GM12878 (cell line): ENCODE measurements at regions not wholly inside any gene's neighbourhood (a gene's known extent, or its start where the extent isn't known, plus 50 kb on each side); places are given as distances from the start of the nearest gene placed in this dataset.

ENCODE experiments used
- ATAC-seq: fragments of 200-7000 bp; cut with Tn5 transposase; 3 replicates; pipeline ENCODE4 v1.9.1; 2020; ENCODE audit warnings: mild to moderate bottlenecking, moderate library complexity
- BruUV-seq: library from RNA; stranded (reverse); fragments of 400-500 nt; replicated peaks from 2 replicates; lab custom pipeline; 2021; lab: Mats Ljungman, UMichigan
- CTCF ChIA-PET: fragments of 300-600 bp; sonication (Branson Sonifier 250); formaldehyde crosslinking; extraction: SDS; loops from one replicate; lab custom pipeline; 2021; ENCODE audit warnings: inconsistent platforms; lab: Yijun Ruan, JAX
- POLR2A ChIA-PET: fragments of 350-600 bp; formaldehyde crosslinking; extraction: SDS; loops from one replicate; lab custom pipeline; 2021; ENCODE audit warnings: inconsistent platforms; lab: Charles Lee
- RAD21 ChIA-PET: fragments of 300-600 bp; sonication (Branson Sonifier 250); formaldehyde crosslinking; loops from one replicate; lab custom pipeline; 2023; ENCODE audit warnings: antibody characterized with exemption; ENCODE audit not compliant: unreplicated experiment; lab: Charles Lee
- SMC1A ChIA-PET: fragments of 300-600 bp; sonication (Branson Sonifier 250); formaldehyde crosslinking; loops from one replicate; lab custom pipeline; 2023; ENCODE audit not compliant: unreplicated experiment, uncharacterized antibody; lab: Charles Lee
- DNase-seq: peaks from one replicate; pipeline ENCODE4 v3.0.0-alpha.2; 2011; ENCODE audit warnings: low read depth, low spot score
- FAIRE-seq: peaks from 3 replicates; lab custom pipeline; 2011; peaks lifted over from hg19 to GRCh38; lab: Jason Lieb, UNC
- H2AFZ ChIP-seq: 2 replicates; pipeline ENCODE4 v1.6.0; 2011; ENCODE audit warnings: low read depth, low read length, control low read depth; ENCODE audit not compliant: control insufficient read depth
- H3K27ac ChIP-seq: 2 replicates; pipeline ENCODE4 v1.5.1; 2011; ENCODE audit warnings: control low read depth; ENCODE audit not compliant: control insufficient read depth, insufficient read depth
- H3K27me3 ChIP-seq, 2 experiments: replicated peaks in 1 of 2; 2 replicates each; pipeline versions ENCODE4 v1.6.0 to v1.6.1; 2011; ENCODE audit warnings: low read length in 1 of 2; ENCODE audit not compliant: control insufficient read depth in 2 of 2, insufficient read depth in 2 of 2
- H3K36me3 ChIP-seq, 2 experiments: 2 replicates each; pipeline ENCODE4 v1.5.1; 2011; ENCODE audit warnings: low read length in 1 of 2; ENCODE audit not compliant: control insufficient read depth in 2 of 2, insufficient read depth in 2 of 2
- H3K4me1 ChIP-seq: 2 replicates; pipeline ENCODE4 v1.6.1; 2011; ENCODE audit warnings: mild to moderate bottlenecking, low read length, moderate library complexity, mixed read lengths; ENCODE audit not compliant: control insufficient read depth, insufficient read depth
- H3K4me2 ChIP-seq: 2 replicates; pipeline ENCODE4 v1.6.0; 2011; ENCODE audit warnings: control low read depth; ENCODE audit not compliant: control insufficient read depth, insufficient read depth
- H3K4me3 ChIP-seq: fragments of 200-600 bp; sonication (generic); 2 replicates; pipeline ENCODE4 v1.5.1; 2016
- H3K79me2 ChIP-seq: 2 replicates; pipeline ENCODE4 v1.6.0; 2011; ENCODE audit warnings: low read length; ENCODE audit not compliant: control insufficient read depth, insufficient read depth
- H3K9ac ChIP-seq: 2 replicates; pipeline ENCODE4 v1.8.0; 2011; ENCODE audit warnings: low read length, control low read depth, mixed read lengths; ENCODE audit not compliant: control insufficient read depth, insufficient read depth
- H3K9me3 ChIP-seq: replicated peaks from 3 replicates; pipeline ENCODE4 v1.5.1; 2011; ENCODE audit warnings: mild to moderate bottlenecking, low read length; ENCODE audit not compliant: control insufficient read depth, insufficient read depth
- H4K20me1 ChIP-seq: 2 replicates; pipeline ENCODE4 v1.6.0; 2011; ENCODE audit not compliant: control insufficient read depth, insufficient read depth
- BACH1 ChIP-seq: fragments of 450-650 bp; IDR thresholded peaks from 2 replicates; pipeline ENCODE4 v1.6.1; 2017; ENCODE audit warnings: mild to moderate bottlenecking, borderline replicate concordance
- CBFB ChIP-seq: IDR thresholded peaks from 2 replicates; pipeline ENCODE4 v1.6.1; 2016; ENCODE audit warnings: antibody characterized with exemption, low read depth
- HCFC1 ChIP-seq: fragments of 150-350 bp; IDR thresholded peaks from 2 replicates; pipeline ENCODE4 v1.6.1; 2014; ENCODE audit warnings: low read length
- HDAC6 ChIP-seq: fragments of 200-600 bp; sonication (generic); IDR thresholded peaks from one replicate; pipeline ENCODE4 v1.8.0; 2017; ENCODE audit warnings: antibody characterized with exemption; ENCODE audit not compliant: unreplicated experiment
- IRF4 ChIP-seq: IDR thresholded peaks from 2 replicates; pipeline ENCODE4 v1.6.1; 2011; ENCODE audit warnings: low read depth, low read length
- MTA2 ChIP-seq: fragments of 450-650 bp; IDR thresholded peaks from 2 replicates; pipeline ENCODE4 v1.6.1; 2016; ENCODE audit warnings: low read depth, mild to moderate bottlenecking, moderate library complexity
- NFIC ChIP-seq: IDR thresholded peaks from 2 replicates; pipeline ENCODE4 v1.6.1; 2012; ENCODE audit warnings: low read depth, mild to moderate bottlenecking, inconsistent platforms, low read length, moderate library complexity
- POLR2AphosphoS2 ChIP-seq: IDR thresholded peaks from 2 replicates; pipeline ENCODE4 v1.6.1; 2011; ENCODE audit warnings: low read depth, mild to moderate bottlenecking, low read length, improper control_type of control experiment, moderate library complexity
- RAD21 ChIP-seq: IDR thresholded peaks from 2 replicates; pipeline ENCODE4 v1.6.1; 2011; ENCODE audit warnings: mild to moderate bottlenecking, low read depth, low read length, moderate library complexity; ENCODE audit not compliant: insufficient read depth
- SREBF2 ChIP-seq: IDR thresholded peaks from 2 replicates; pipeline ENCODE4 v1.6.1; 2012; ENCODE audit warnings: mild to moderate bottlenecking, low read length
- STAT3 ChIP-seq: IDR thresholded peaks from 2 replicates; pipeline ENCODE4 v1.6.1; 2011; ENCODE audit warnings: low read depth, low read length, improper control_type of control experiment
- TAF1 ChIP-seq: IDR thresholded peaks from 2 replicates; pipeline ENCODE4 v1.6.1; 2011; ENCODE audit warnings: mild to moderate bottlenecking, low read depth, low read length, borderline replicate concordance
- YBX1 ChIP-seq: fragments of 450-650 bp; IDR thresholded peaks from 2 replicates; pipeline ENCODE4 v1.6.1; 2016; ENCODE audit warnings: antibody characterized with exemption
- ZNF274 ChIP-seq: IDR thresholded peaks from one replicate; pipeline ENCODE4 v1.8.0; 2011; ENCODE audit not compliant: insufficient read length, insufficient read depth
- WGBS: methylation state at CpG from one replicate; pipeline ENCODE4 v1.1.6; 2016; ENCODE audit warnings: low lambda C conversion rate; ENCODE audit not compliant: insufficient replicate concordance, insufficient coverage; ENCODE audit errors: missing lambda C conversion rate; 5-methylcytosine and 5-hydroxymethylcytosine counted together
- in situ Hi-C: fragments of 300-500 bp; cut with MboI; formaldehyde crosslinking; loops from 9 replicates; pipeline ENCODE4 v1.14.3; 2018; ENCODE audit warnings: mixed read lengths
- intact Hi-C: fragments of 100-400 bp; cut with micrococcal nuclease; formaldehyde crosslinking; loops from one replicate; pipeline ENCODE4 v1.14.2; 2022; ENCODE audit not compliant: unreplicated experiment
- TF ChIP-seq, protein P1 (sequence below): IDR thresholded peaks from 2 replicates; pipeline ENCODE4 v1.6.1; 2012; ENCODE audit warnings: low read depth, low read length, improper control_type of control experiment
- TF ChIP-seq, protein P2 (sequence below): fragments of 450-650 bp; IDR thresholded peaks from 2 replicates; pipeline ENCODE4 v1.6.1; 2017; ENCODE audit warnings: mild to moderate bottlenecking, low read depth, inconsistent platforms; ENCODE audit not compliant: poor library complexity, severe bottlenecking
- TF ChIP-seq, protein P3 (sequence below): fragments of 450-650 bp; conservative IDR thresholded peaks from 2 replicates; pipeline ENCODE4 v1.6.1; 2017; ENCODE audit warnings: mild to moderate bottlenecking, moderate library complexity
- TF ChIP-seq, protein P4 (sequence below): fragments of 450-650 bp; IDR thresholded peaks from 2 replicates; pipeline ENCODE4 v1.6.1; 2018; ENCODE audit warnings: mild to moderate bottlenecking, low read depth, moderate library complexity; ENCODE audit not compliant: partially characterized antibody

DNA sequence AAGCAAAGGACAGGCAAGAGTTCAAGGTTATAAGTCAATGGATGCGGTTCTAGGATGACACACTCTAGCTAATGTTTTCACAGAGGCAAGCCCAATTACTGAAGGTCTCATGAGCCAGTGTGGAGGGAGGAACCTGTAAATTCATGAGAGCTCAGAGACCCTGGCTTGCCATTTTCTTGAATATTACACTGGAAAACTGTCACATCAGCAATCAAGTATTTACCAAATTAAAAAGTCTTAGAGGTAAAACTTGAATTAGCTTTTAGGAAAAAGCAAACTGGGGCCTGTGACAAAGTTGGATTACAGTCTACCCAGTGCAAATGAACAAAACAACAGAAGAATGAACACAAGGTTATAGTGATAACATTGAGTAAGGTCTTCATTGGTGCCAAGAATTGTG lies 636.9 kb upstream of the TLE4 start:
- no TSS peak for BruUV-seq
- intact Hi-C loops: no loop called here

More for the DNA sequence above, 636.9 kb upstream of the TLE4 start:
- ChIA-PET SMC1A (no interaction called here), POLR2A (no interaction called here), CTCF (no interaction called here), RAD21 (no interaction called here)
- no peak overlapping the region for H3K4me3 ChIP-seq
- H3K36me3 ChIP-seq: no peaks in the 10 kb centered on the region
- H3K4me2 ChIP-seq: no peak overlapping the region
- 21% methylated on average over 1 of the region's 1 CpG for WGBS
- no peak for TF ChIP-seq HDAC6
- TF ChIP-seq BACH1: no peak
- TF ChIP-seq RAD21: no peak
- TF ChIP-seq CBFB: no peak
- no peak for TF ChIP-seq POLR2AphosphoS2
- TF ChIP-seq NFIC: no peak
- no peak for TF ChIP-seq ZNF274
- TF ChIP-seq, protein P1, sequence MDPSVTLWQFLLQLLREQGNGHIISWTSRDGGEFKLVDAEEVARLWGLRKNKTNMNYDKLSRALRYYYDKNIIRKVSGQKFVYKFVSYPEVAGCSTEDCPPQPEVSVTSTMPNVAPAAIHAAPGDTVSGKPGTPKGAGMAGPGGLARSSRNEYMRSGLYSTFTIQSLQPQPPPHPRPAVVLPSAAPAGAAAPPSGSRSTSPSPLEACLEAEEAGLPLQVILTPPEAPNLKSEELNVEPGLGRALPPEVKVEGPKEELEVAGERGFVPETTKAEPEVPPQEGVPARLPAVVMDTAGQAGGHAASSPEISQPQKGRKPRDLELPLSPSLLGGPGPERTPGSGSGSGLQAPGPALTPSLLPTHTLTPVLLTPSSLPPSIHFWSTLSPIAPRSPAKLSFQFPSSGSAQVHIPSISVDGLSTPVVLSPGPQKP: no peak
- TF ChIP-seq MTA2: no peak
- TF ChIP-seq, protein P2, sequence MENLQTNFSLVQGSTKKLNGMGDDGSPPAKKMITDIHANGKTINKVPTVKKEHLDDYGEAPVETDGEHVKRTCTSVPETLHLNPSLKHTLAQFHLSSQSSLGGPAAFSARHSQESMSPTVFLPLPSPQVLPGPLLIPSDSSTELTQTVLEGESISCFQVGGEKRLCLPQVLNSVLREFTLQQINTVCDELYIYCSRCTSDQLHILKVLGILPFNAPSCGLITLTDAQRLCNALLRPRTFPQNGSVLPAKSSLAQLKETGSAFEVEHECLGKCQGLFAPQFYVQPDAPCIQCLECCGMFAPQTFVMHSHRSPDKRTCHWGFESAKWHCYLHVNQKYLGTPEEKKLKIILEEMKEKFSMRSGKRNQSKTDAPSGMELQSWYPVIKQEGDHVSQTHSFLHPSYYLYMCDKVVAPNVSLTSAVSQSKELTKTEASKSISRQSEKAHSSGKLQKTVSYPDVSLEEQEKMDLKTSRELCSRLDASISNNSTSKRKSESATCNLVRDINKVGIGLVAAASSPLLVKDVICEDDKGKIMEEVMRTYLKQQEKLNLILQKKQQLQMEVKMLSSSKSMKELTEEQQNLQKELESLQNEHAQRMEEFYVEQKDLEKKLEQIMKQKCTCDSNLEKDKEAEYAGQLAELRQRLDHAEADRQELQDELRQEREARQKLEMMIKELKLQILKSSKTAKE: no peak
- TF ChIP-seq YBX1: no peak
- no peak for TF ChIP-seq IRF4
- no peak for TF ChIP-seq HCFC1
- TF ChIP-seq, protein P3, sequence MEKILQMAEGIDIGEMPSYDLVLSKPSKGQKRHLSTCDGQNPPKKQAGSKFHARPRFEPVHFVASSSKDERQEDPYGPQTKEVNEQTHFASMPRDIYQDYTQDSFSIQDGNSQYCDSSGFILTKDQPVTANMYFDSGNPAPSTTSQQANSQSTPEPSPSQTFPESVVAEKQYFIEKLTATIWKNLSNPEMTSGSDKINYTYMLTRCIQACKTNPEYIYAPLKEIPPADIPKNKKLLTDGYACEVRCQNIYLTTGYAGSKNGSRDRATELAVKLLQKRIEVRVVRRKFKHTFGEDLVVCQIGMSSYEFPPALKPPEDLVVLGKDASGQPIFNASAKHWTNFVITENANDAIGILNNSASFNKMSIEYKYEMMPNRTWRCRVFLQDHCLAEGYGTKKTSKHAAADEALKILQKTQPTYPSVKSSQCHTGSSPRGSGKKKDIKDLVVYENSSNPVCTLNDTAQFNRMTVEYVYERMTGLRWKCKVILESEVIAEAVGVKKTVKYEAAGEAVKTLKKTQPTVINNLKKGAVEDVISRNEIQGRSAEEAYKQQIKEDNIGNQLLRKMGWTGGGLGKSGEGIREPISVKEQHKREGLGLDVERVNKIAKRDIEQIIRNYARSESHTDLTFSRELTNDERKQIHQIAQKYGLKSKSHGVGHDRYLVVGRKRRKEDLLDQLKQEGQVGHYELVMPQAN: no peak
- TF ChIP-seq TAF1: no peak
- no peak for TF ChIP-seq SREBF2
- TF ChIP-seq, protein P4, sequence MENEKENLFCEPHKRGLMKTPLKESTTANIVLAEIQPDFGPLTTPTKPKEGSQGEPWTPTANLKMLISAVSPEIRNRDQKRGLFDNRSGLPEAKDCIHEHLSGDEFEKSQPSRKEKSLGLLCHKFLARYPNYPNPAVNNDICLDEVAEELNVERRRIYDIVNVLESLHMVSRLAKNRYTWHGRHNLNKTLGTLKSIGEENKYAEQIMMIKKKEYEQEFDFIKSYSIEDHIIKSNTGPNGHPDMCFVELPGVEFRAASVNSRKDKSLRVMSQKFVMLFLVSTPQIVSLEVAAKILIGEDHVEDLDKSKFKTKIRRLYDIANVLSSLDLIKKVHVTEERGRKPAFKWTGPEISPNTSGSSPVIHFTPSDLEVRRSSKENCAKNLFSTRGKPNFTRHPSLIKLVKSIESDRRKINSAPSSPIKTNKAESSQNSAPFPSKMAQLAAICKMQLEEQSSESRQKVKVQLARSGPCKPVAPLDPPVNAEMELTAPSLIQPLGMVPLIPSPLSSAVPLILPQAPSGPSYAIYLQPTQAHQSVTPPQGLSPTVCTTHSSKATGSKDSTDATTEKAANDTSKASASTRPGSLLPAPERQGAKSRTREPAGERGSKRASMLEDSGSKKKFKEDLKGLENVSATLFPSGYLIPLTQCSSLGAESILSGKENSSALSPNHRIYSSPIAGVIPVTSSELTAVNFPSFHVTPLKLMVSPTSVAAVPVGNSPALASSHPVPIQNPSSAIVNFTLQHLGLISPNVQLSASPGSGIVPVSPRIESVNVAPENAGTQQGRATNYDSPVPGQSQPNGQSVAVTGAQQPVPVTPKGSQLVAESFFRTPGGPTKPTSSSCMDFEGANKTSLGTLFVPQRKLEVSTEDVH: no peak
- no peak for TF ChIP-seq STAT3
- no peak overlapping the region for H3K27ac ChIP-seq
- in situ Hi-C loops: no loop called here
- no peaks in the 10 kb centered on the region for H3K4me1 ChIP-seq
- H3K9ac ChIP-seq: no peak overlapping the region
- ATAC-seq (no peak), FAIRE-seq (no peak), DNase-seq (no peak)
- H3K79me2 ChIP-seq: no peaks in the 10 kb centered on the region
- H3K9me3 ChIP-seq: no peaks in the 10 kb centered on the region; the same call in 2 of the 3 replicates
- no peaks in the 10 kb centered on the region for H4K20me1 ChIP-seq
- H2AFZ ChIP-seq: no peak overlapping the region
- H3K27me3 ChIP-seq: no peaks in the 10 kb centered on the region
